ENCODE measurements at regions not wholly inside any gene's neighbourhood (a gene's known extent, or its start where the extent isn't known, plus 50 kb on each side); places are given as distances from the start of the nearest gene placed in this dataset.

DNA sequence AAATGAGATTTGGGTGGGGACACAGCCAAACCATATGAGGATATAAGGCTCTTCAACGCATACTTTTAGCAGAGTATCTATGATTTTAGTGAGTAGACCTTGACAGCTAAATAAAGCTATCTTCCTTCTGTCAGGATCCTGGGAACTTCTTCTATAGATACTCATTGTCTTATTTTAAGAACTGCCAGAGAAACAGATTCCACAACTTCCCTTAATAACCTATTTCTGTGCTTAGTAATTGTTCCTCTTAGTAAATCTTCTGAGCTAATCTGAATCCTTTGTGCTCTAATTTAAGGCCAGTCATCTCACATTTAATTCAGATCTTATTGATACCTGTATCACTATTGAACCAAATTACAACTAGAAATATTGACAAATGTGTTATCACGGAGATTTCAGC, 64.0 kb upstream of the CEP85L start:
- TF ChIP-seq, protein P1, sequence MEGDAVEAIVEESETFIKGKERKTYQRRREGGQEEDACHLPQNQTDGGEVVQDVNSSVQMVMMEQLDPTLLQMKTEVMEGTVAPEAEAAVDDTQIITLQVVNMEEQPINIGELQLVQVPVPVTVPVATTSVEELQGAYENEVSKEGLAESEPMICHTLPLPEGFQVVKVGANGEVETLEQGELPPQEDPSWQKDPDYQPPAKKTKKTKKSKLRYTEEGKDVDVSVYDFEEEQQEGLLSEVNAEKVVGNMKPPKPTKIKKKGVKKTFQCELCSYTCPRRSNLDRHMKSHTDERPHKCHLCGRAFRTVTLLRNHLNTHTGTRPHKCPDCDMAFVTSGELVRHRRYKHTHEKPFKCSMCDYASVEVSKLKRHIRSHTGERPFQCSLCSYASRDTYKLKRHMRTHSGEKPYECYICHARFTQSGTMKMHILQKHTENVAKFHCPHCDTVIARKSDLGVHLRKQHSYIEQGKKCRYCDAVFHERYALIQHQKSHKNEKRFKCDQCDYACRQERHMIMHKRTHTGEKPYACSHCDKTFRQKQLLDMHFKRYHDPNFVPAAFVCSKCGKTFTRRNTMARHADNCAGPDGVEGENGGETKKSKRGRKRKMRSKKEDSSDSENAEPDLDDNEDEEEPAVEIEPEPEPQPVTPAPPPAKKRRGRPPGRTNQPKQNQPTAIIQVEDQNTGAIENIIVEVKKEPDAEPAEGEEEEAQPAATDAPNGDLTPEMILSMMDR (IDR thresholded peaks at IDR 0.05): no peak
- no peak for TF ChIP-seq POLR2A (IDR thresholded peaks at IDR 0.05)
- no peak for TF ChIP-seq POLR2AphosphoS5 (IDR thresholded peaks at IDR 0.05; ENCODE audit: insufficient read depth in 1 of 2, low read depth in 1 of 2)

Measured in vagina (tissue), 2 donors.